ENCODE measurements at regions not wholly inside any gene's neighbourhood (a gene's known extent, or its start where the extent isn't known, plus 50 kb on each side); places are given as distances from the start of the nearest gene placed in this dataset.
A peak's percentile ranks its signal among the peaks of the same experiment; 100 is the strongest.
"Not testable (repeated sequence)": the region's sequence is repeated elsewhere in the genome, so short reads cannot be mapped to it uniquely, and the experiment has no call there.

GRCh38 chrX:22534643-22535042, 261.9 kb downstream of the CBLL2 start:
- DNase-seq (ENCODE audit: low read depth, low spot score), result peak; percentile 85

- DNase-seq (ENCODE audit: low read depth, low spot score), result peak; percentile 64
These were observed 264.1 kb downstream of the CBLL2 start for GRCh38 chrX:22536746-22537304.

- peak; percentile 48 for DNase-seq (ENCODE audit: low read depth, low spot score)
These were observed 265.9 kb downstream of the CBLL2 start for GRCh38 chrX:22538580-22538979.

GRCh38 chrX:22541926-22542325, 269.2 kb downstream of the CBLL2 start:
- DNase-seq (ENCODE audit: low read depth, low spot score), result no peak

GRCh38 chrX:22542641-22543040, 269.9 kb downstream of the CBLL2 start:
- DNase-seq (ENCODE audit: low read depth, low spot score), result peak; percentile 9

GRCh38 chrX:22559506-22559905, 286.8 kb downstream of the CBLL2 start:
- DNase-seq (ENCODE audit: low read depth, low spot score), result peak; percentile 32

GRCh38 chrX:22575161-22575845, 302.6 kb downstream of the CBLL2 start:
- no peak for DNase-seq (ENCODE audit: low read depth, low spot score)

GRCh38 chrX:22577181-22577580, 304.5 kb downstream of the CBLL2 start:
- peak; percentile 52 for DNase-seq (ENCODE audit: low read depth, low spot score)

- no peak for DNase-seq (ENCODE audit: low read depth, low spot score)
These were observed 313.1 kb downstream of the CBLL2 start for GRCh38 chrX:22585831-22586230.

GRCh38 chrX:22589845-22590244, 317.1 kb downstream of the CBLL2 start:
- no peak for DNase-seq (ENCODE audit: low read depth, low spot score)

GRCh38 chrX:22594766-22595165, 322.1 kb downstream of the CBLL2 start:
- no peak for DNase-seq (ENCODE audit: low read depth, low spot score)

- no peak for DNase-seq (ENCODE audit: low read depth, low spot score)
These were observed 330.3 kb downstream of the CBLL2 start for GRCh38 chrX:22603060-22603459.

- DNase-seq (ENCODE audit: low read depth, low spot score), result not testable (repeated sequence)
These were observed 336.7 kb downstream of the CBLL2 start for GRCh38 chrX:22609452-22609851.

GRCh38 chrX:22616867-22617266, 344.2 kb downstream of the CBLL2 start:
- DNase-seq (ENCODE audit: low read depth, low spot score), result no peak

- DNase-seq (ENCODE audit: low read depth, low spot score), result no peak
These were observed 354.9 kb downstream of the CBLL2 start for GRCh38 chrX:22627576-22627975.

GRCh38 chrX:22628275-22628674, 355.6 kb downstream of the CBLL2 start:
- no peak for DNase-seq (ENCODE audit: low read depth, low spot score)

- DNase-seq (ENCODE audit: low read depth, low spot score), result peak; percentile 53
These were observed 356.5 kb downstream of the CBLL2 start for GRCh38 chrX:22629105-22629725.

- DNase-seq (ENCODE audit: low read depth, low spot score), result peak; percentile 58
These were observed 361.4 kb downstream of the CBLL2 start for GRCh38 chrX:22634083-22634482.

GRCh38 chrX:22634751-22635150, 362.0 kb downstream of the CBLL2 start:
- peak; percentile 6 for DNase-seq (ENCODE audit: low read depth, low spot score)

- no peak for DNase-seq (ENCODE audit: low read depth, low spot score)
These were observed 351.5 kb upstream of the DDX53 start for GRCh38 chrX:22648281-22648680.

- DNase-seq (ENCODE audit: low read depth, low spot score), result no peak
These were observed 349.1 kb upstream of the DDX53 start for GRCh38 chrX:22650691-22651090.

GRCh38 chrX:22652596-22652995, 347.2 kb upstream of the DDX53 start:
- DNase-seq (ENCODE audit: low read depth, low spot score), result peak; percentile 59

- DNase-seq (ENCODE audit: low read depth, low spot score), result peak; percentile 37
These were observed 339.0 kb upstream of the DDX53 start for GRCh38 chrX:22660756-22661155.

Data from astrocyte of the hippocampus (primary cell).